ENCODE measurements at regions not wholly inside any gene's neighbourhood (a gene's known extent, or its start where the extent isn't known, plus 50 kb on each side); places are given as distances from the start of the nearest gene placed in this dataset.

- peak overlapping the region; percentile 52 for H3K4me3 ChIP-seq (replicated peaks; ENCODE audit: low read depth, low read length)
- TF ChIP-seq CTCF (IDR thresholded peaks at IDR 0.05; ENCODE audit: insufficient read depth, low read length, poor library complexity, severe bottlenecking) = no peak
- no peaks in the 10 kb centered on the region for H3K36me3 ChIP-seq (ENCODE audit: control insufficient read depth, insufficient read depth, low read length)
- DNase-seq (ENCODE audit: extremely low read depth, insufficient read length) = no peak
- no peaks in the 10 kb centered on the region for H3K27me3 ChIP-seq (replicated peaks; ENCODE audit: control insufficient read depth, insufficient read depth, low read length)
Measured at GRCh38 chr10:107425931-107426553, 261.5 kb upstream of the SORCS1 start.

- H3K27me3 ChIP-seq (replicated peaks; ENCODE audit: control insufficient read depth, insufficient read depth, low read length) = no peaks in the 10 kb centered on the region
- no peak for TF ChIP-seq CTCF (IDR thresholded peaks at IDR 0.05; ENCODE audit: insufficient read depth, low read length, poor library complexity, severe bottlenecking)
- H3K4me3 ChIP-seq (replicated peaks; ENCODE audit: low read depth, low read length) = no peak overlapping the region
- no peaks in the 10 kb centered on the region for H3K36me3 ChIP-seq (ENCODE audit: control insufficient read depth, insufficient read depth, low read length)
- no peak for DNase-seq (ENCODE audit: extremely low read depth, insufficient read length)
Measured at GRCh38 chr10:107424628-107425027, 260.1 kb upstream of the SORCS1 start.

- Histone ChIP-seq H3K27me3 (replicated peaks; ENCODE audit: control insufficient read depth, insufficient read depth, low read length) (no peaks in the 10 kb centered on the region), H3K4me3 (replicated peaks; ENCODE audit: low read depth, low read length) (no peak overlapping the region), H3K36me3 (ENCODE audit: control insufficient read depth, insufficient read depth, low read length) (no peaks in the 10 kb centered on the region)
- DNase-seq (ENCODE audit: extremely low read depth, insufficient read length) = no peak
- TF ChIP-seq CTCF (IDR thresholded peaks at IDR 0.05; ENCODE audit: insufficient read depth, low read length, poor library complexity, severe bottlenecking) = no peak
Measured at GRCh38 chr10:107423903-107424302, 259.4 kb upstream of the SORCS1 start.

- Histone ChIP-seq H3K4me3 (replicated peaks; ENCODE audit: low read depth, low read length) (no peak overlapping the region), H3K27me3 (replicated peaks; ENCODE audit: control insufficient read depth, insufficient read depth, low read length) (no peaks in the 10 kb centered on the region), H3K36me3 (ENCODE audit: control insufficient read depth, insufficient read depth, low read length) (no peaks in the 10 kb centered on the region)
- TF ChIP-seq CTCF (IDR thresholded peaks at IDR 0.05; ENCODE audit: insufficient read depth, low read length, poor library complexity, severe bottlenecking) = no peak
- DNase-seq (ENCODE audit: extremely low read depth, insufficient read length) = no peak
Measured at GRCh38 chr10:107422681-107423080, 258.2 kb upstream of the SORCS1 start.

GRCh38 chr10:107420196-107420595 is 255.7 kb upstream of the SORCS1 start:
- no peak for DNase-seq (ENCODE audit: extremely low read depth, insufficient read length)
- H3K4me3 ChIP-seq (replicated peaks; ENCODE audit: low read depth, low read length) = no peak overlapping the region
- H3K27me3 ChIP-seq (replicated peaks; ENCODE audit: control insufficient read depth, insufficient read depth, low read length) = no peaks in the 10 kb centered on the region
- TF ChIP-seq CTCF (IDR thresholded peaks at IDR 0.05; ENCODE audit: insufficient read depth, low read length, poor library complexity, severe bottlenecking) = no peak
- H3K36me3 ChIP-seq (ENCODE audit: control insufficient read depth, insufficient read depth, low read length) = no peaks in the 10 kb centered on the region

Measured in GM06990 (cell line).